T-helper 2 cell treated with Interferon-gamma antibody and Interleukin-4, amounts not matched to agents 5 μg/mL and 100 μg/mL, for 36 hours (primary cell): ENCODE measurements at regions not wholly inside any gene's neighbourhood (a gene's known extent, or its start where the extent isn't known, plus 50 kb on each side); places are given as distances from the start of the nearest gene placed in this dataset.

Source experiments
- DNase-seq: peaks from one replicate; pipeline ENCODE4 v3.0.0; 2021; ENCODE audit warnings: low spot score
- H3K27ac Mint-ChIP-seq: one replicate; pipeline ENCODE4 v1.8.0; 2021; ENCODE audit warnings: mild to moderate bottlenecking, mixed read lengths
- H3K27me3 Mint-ChIP-seq: one replicate; pipeline ENCODE4 v1.8.0; 2021; ENCODE audit warnings: low read depth, mixed read lengths
- H3K36me3 Mint-ChIP-seq: one replicate; pipeline ENCODE4 v1.8.0; 2021; ENCODE audit warnings: low read depth, mixed read lengths
- H3K4me1 Mint-ChIP-seq: one replicate; pipeline ENCODE4 v1.8.0; 2021; ENCODE audit warnings: low read depth, mixed read lengths
- H3K4me3 Mint-ChIP-seq: one replicate; pipeline ENCODE4 v1.8.0; 2022; ENCODE audit warnings: mild to moderate bottlenecking, moderate library complexity, mixed read lengths
- H3K9me3 Mint-ChIP-seq: one replicate; pipeline ENCODE4 v1.8.0; 2021; ENCODE audit warnings: mixed read lengths

GRCh38 chr18:38116716-38117115, 551.1 kb upstream of the CELF4 start:
- H3K4me1 Mint-ChIP-seq: no peaks in the 10 kb centered on the region
- no peak overlapping the region for H3K27ac Mint-ChIP-seq
- H3K36me3 Mint-ChIP-seq: no peaks in the 10 kb centered on the region
- no peak for DNase-seq
- peaks cover 4% of the 10 kb centered on the region for H3K9me3 Mint-ChIP-seq
- H3K27me3 Mint-ChIP-seq: no peaks in the 10 kb centered on the region
- H3K4me3 Mint-ChIP-seq: no peak overlapping the region

- Mint-ChIP-seq H3K4me3 (no peak overlapping the region), H3K27ac (no peak overlapping the region), H3K27me3 (no peaks in the 10 kb centered on the region), H3K36me3 (no peaks in the 10 kb centered on the region), H3K9me3 (peaks cover 4% of the 10 kb centered on the region), H3K4me1 (no peaks in the 10 kb centered on the region)
- no peak for DNase-seq
Measured at GRCh38 chr18:38115201-38115600, 549.6 kb upstream of the CELF4 start.

- Mint-ChIP-seq H3K36me3 (no peaks in the 10 kb centered on the region), H3K9me3 (no peaks in the 10 kb centered on the region), H3K27me3 (no peaks in the 10 kb centered on the region), H3K4me3 (no peak overlapping the region), H3K27ac (no peak overlapping the region), H3K4me1 (no peaks in the 10 kb centered on the region)
- DNase-seq: no peak
Measured at GRCh38 chr18:38087538-38087937, 521.9 kb upstream of the CELF4 start.

DNA sequence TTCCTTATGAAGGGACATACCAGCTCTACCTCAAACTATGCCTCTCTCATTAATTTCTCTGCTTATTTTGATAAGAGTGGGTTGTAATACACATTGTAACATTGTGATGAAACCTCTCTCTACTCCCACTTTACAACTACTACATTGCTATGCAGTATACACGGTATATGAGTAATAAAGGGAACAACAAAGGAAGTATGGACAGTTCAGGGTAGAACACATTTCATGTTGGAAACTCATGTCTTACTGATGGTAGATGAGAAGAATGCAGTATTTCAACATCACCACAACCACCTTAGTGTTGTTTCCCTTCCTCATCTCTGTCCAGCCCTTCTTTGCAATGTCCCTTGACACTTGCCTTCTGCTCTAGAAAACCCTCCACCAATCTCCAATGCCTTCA, 515.9 kb upstream of the CELF4 start:
- Mint-ChIP-seq H3K9me3 (peaks cover 5% of the 10 kb centered on the region), H3K27me3 (no peaks in the 10 kb centered on the region), H3K36me3 (no peaks in the 10 kb centered on the region), H3K4me1 (no peaks in the 10 kb centered on the region), H3K4me3 (no peak overlapping the region), H3K27ac (no peak overlapping the region)
- DNase-seq: no peak

DNA sequence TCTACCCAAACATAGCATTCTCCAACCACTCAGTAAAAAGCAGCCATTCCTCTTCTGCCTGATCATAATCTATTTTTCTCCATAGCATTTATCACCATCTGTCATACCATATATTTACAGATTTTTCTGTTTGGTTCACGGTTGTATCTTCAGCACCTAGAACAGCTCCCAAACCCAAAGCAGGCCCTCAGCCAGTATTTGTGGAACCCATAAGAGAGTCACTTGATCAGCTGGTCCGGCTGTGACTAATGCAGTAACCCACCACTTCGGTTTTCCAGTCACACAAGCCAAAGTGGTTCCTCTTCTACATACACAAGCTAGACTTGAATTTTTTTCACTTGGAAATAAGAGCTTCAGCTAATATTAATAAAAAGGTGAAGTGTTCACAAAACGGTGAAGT, 511.6 kb upstream of the CELF4 start:
- DNase-seq: no peak
- Mint-ChIP-seq H3K9me3 (peaks cover 8% of the 10 kb centered on the region), H3K36me3 (no peaks in the 10 kb centered on the region)

GRCh38 chr18:38076346-38077070, 510.9 kb upstream of the CELF4 start:
- no peak overlapping the region for H3K27ac Mint-ChIP-seq
- H3K27me3 Mint-ChIP-seq: no peaks in the 10 kb centered on the region
- no peak for DNase-seq
- H3K4me1 Mint-ChIP-seq: no peaks in the 10 kb centered on the region
- no peak overlapping the region for H3K4me3 Mint-ChIP-seq
- H3K9me3 Mint-ChIP-seq: peaks cover 4% of the 10 kb centered on the region
- no peaks in the 10 kb centered on the region for H3K36me3 Mint-ChIP-seq

More for the DNA sequence above, 511.6 kb upstream of the CELF4 start:
- Mint-ChIP-seq H3K27me3 (no peaks in the 10 kb centered on the region), H3K27ac (no peak overlapping the region), H3K4me3 (no peak overlapping the region), H3K4me1 (no peaks in the 10 kb centered on the region)

DNA sequence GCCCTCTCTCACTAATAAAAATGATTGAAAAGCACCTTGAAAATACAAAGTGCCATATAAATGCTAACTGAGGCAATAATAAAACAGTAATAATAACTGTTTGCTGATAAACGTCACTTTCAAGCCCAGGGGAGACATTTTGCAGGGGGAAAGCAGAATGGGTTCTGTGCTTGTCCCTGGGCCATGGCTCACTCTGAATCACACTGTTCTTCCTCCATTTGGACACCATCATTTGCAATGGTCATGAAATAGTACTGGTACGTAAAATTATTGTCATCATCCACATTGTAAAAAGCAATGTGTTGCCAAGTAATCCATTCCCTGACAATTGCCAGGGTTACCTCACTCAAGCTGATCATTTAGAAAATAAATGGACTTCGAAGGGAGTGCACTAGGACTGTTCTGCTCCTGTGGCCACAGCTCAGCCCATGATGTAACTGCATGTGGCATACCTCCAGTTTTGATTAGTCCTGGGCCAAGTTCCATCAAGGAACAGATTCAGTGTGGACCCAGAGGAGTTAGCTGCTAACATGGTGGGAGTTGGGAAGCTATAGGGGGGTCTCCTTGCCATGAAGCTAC, 508.8 kb upstream of the CELF4 start:
- H3K36me3 Mint-ChIP-seq: no peaks in the 10 kb centered on the region
- no peak overlapping the region for H3K27ac Mint-ChIP-seq
- DNase-seq: no peak
- H3K4me1 Mint-ChIP-seq: no peaks in the 10 kb centered on the region
- no peaks in the 10 kb centered on the region for H3K27me3 Mint-ChIP-seq
- no peak overlapping the region for H3K4me3 Mint-ChIP-seq
- peaks cover 9% of the 10 kb centered on the region for H3K9me3 Mint-ChIP-seq

- peaks cover 20% of the 10 kb centered on the region for H3K9me3 Mint-ChIP-seq
- H3K4me3 Mint-ChIP-seq: no peak overlapping the region
- no peaks in the 10 kb centered on the region for H3K27me3 Mint-ChIP-seq
- no peak for DNase-seq
- no peaks in the 10 kb centered on the region for H3K36me3 Mint-ChIP-seq
- H3K27ac Mint-ChIP-seq: no peak overlapping the region
- no peaks in the 10 kb centered on the region for H3K4me1 Mint-ChIP-seq
Measured at GRCh38 chr18:38067821-38068220, 502.2 kb upstream of the CELF4 start.

GRCh38 chr18:38067086-38067485, 501.5 kb upstream of the CELF4 start:
- Mint-ChIP-seq H3K9me3 (peaks cover 20% of the 10 kb centered on the region), H3K4me3 (no peak overlapping the region), H3K4me1 (no peaks in the 10 kb centered on the region), H3K27ac (no peak overlapping the region), H3K36me3 (no peaks in the 10 kb centered on the region), H3K27me3 (no peaks in the 10 kb centered on the region)
- no peak for DNase-seq

DNA sequence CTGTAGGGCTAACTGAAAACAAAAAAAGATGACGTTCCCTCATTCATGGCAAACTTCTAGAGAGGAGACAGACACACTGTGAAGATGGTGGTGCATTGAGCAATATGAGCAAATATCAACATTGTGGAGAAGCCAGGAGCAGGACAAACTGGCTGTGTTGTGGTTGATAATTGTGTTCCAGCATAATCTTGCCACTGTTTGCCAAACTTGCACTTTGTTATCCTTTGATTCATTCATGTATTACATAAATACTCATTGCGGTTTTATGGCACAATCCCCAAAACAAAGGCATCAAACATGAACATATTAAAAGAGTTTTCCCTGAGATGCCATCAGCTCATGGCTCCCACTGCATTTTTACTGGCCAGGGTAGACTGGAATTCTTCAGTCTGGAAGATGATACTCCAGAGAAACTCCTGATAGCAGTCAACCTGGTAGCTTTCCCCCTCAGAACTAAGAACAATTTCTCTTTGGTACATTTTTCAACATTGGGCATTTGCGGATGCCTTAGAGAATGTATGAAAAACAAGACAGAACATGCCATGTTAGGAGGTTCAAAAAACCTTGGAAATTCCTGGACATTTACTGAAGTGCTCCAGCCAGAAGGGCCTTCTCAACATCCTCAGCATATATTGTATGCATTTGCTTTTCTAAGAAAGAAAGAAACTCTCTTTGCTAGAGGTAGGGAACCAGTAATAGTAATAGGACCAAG, 487.4 kb upstream of the CELF4 start:
- no peak overlapping the region for H3K4me3 Mint-ChIP-seq
- no peak overlapping the region for H3K27ac Mint-ChIP-seq
- H3K27me3 Mint-ChIP-seq: no peaks in the 10 kb centered on the region
- H3K36me3 Mint-ChIP-seq: no peaks in the 10 kb centered on the region
- H3K4me1 Mint-ChIP-seq: no peaks in the 10 kb centered on the region
- peaks cover 4% of the 10 kb centered on the region for H3K9me3 Mint-ChIP-seq
- DNase-seq: no peak

DNA sequence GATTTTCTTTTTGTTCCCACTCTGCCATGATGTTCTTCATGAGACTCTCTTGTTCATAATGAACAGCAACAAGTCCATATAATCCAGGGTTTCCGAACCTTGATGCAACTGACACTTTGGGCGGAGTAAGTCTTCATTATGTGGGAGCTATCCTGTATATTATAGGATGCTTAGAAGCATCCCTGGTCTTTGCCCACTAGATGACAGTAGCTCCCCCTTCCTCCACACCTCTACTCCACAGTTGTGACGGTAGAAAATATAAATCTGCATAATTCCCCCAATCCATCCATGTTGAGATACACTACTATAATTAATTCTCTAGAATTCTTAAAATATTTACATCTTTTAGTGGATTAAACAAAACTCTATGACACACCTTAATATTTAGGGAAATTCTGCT, 482.2 kb upstream of the CELF4 start:
- Mint-ChIP-seq H3K4me1 (no peaks in the 10 kb centered on the region), H3K36me3 (no peaks in the 10 kb centered on the region), H3K27me3 (no peaks in the 10 kb centered on the region), H3K9me3 (no peaks in the 10 kb centered on the region), H3K4me3 (no peak overlapping the region), H3K27ac (no peak overlapping the region)
- no peak for DNase-seq

DNA sequence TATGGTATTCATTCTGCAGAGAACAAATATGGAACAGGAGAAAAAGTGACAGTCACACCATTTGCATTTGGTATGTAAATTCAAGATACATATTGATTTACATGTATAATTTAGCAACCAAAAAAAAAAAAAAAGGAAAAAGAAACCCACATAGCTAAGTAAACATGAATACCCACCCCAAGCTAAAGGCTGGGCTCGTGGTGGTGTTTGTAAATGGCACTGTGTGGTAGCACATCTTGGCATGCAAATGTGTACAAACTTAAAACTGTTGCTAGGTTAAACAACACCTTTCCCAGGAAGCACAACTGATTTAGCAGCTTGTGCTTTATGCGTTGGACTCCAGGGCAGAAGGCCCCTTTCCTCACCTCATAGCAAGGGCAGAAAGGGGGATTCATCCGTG, 481.1 kb upstream of the CELF4 start:
- Mint-ChIP-seq H3K4me3 (no peak overlapping the region), H3K36me3 (no peaks in the 10 kb centered on the region)

DNA sequence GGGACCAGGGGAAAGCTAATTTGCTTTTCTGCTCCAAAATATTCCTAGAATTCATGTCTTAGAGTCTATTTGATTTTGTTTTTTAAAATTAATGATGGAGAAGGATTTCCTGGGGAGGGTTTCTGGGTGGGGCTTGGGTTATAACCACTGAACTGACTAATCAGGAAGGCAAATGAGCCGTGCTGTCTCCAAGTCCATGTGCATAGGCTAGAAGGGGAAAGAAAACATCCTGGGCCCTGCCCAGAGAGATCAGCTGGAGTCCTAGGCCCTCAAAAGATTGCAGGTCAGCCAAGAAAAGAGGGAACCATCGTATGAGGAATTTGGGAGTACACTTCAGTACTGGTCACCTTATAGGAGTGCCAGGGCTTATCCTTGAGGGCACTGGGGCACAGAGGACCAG, 480.2 kb upstream of the CELF4 start:
- Mint-ChIP-seq H3K36me3 (no peaks in the 10 kb centered on the region), H3K4me1 (no peaks in the 10 kb centered on the region), H3K4me3 (no peak overlapping the region), H3K27ac (no peak overlapping the region), H3K9me3 (peaks cover 4% of the 10 kb centered on the region), H3K27me3 (no peaks in the 10 kb centered on the region)
- no peak for DNase-seq

More for the DNA sequence above, 481.1 kb upstream of the CELF4 start:
- Mint-ChIP-seq H3K4me1 (no peaks in the 10 kb centered on the region), H3K27me3 (no peaks in the 10 kb centered on the region), H3K27ac (no peak overlapping the region), H3K9me3 (peaks cover 4% of the 10 kb centered on the region)
- no peak for DNase-seq

DNA sequence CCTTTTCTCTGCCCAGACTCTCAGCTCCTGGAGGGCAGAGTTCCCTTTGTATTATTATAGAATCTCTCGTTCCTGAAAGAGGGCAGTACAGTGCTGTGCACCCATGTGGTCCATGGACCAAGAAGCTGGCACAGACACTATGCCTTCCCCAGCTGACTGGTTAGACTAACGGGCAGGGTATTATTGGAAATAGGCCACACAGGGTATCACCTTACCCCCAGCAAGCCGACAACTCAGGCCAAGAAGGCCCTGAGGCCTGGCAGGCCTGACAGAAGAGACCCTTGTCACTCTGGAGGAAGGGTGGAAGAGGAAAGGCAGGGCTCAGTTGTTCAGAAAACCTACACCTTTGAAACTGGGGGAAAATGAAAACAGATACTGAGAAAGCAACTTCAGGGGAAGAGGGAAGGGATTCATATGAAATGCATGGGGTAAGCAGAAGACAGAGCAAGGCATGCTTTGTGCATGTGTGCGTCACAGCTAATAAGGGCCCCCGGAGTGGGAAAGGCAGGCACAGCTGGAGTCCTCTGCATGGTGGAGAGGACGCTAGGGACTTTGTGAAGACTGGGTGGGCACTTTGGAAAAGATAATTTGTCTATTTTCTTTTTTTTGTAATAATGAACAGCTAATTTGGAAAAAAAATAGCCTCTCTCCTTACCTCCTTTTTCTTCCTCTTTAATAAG, 476.8 kb upstream of the CELF4 start:
- no peak overlapping the region for H3K27ac Mint-ChIP-seq
- no peak for DNase-seq
- no peaks in the 10 kb centered on the region for H3K36me3 Mint-ChIP-seq
- no peaks in the 10 kb centered on the region for H3K27me3 Mint-ChIP-seq
- H3K4me1 Mint-ChIP-seq: no peaks in the 10 kb centered on the region
- H3K4me3 Mint-ChIP-seq: no peak overlapping the region
- H3K9me3 Mint-ChIP-seq: peaks cover 4% of the 10 kb centered on the region
